GM23338 (cell line): ENCODE measurements at regions not wholly inside any gene's neighbourhood (a gene's known extent, or its start where the extent isn't known, plus 50 kb on each side); places are given as distances from the start of the nearest gene placed in this dataset.

ENCODE experiments used
- ATAC-seq: fragments of 200-7000 bp; cut with Tn5 transposase; 3 replicates; pipeline ENCODE4 v1.9.1; 2020
- DNase-seq: peaks from one replicate; pipeline ENCODE4 v3.0.0-alpha.2; 2015; ENCODE audit warnings: low spot score
- H2AFZ ChIP-seq: fragments of 200-600 bp; sonication (generic); 2 replicates; pipeline ENCODE4 v1.8.0; 2016; ENCODE audit warnings: antibody characterized with exemption, mild to moderate bottlenecking, moderate library complexity
- H3F3A ChIP-seq: fragments of 200-600 bp; sonication (generic); replicated peaks from 2 replicates; pipeline ENCODE4 v1.8.0; 2017; ENCODE audit warnings: antibody characterized with exemption, mixed run types, low read depth
- H3K27ac ChIP-seq: fragments of 200-600 bp; sonication (generic); 2 replicates; pipeline ENCODE4 v1.6.1; 2016; ENCODE audit warnings: low read depth
- H3K27me3 ChIP-seq: fragments of 200-600 bp; sonication (generic); 2 replicates; pipeline ENCODE4 v1.8.0; 2016; ENCODE audit warnings: mild to moderate bottlenecking, mixed run types, moderate library complexity; ENCODE audit not compliant: insufficient read depth
- H3K36me3 ChIP-seq: fragments of 200-600 bp; sonication (generic); 2 replicates; pipeline ENCODE4 v1.8.0; 2016; ENCODE audit warnings: mild to moderate bottlenecking; ENCODE audit not compliant: insufficient read depth
- H3K4me1 ChIP-seq: fragments of 200-600 bp; sonication (generic); 2 replicates; pipeline ENCODE4 v1.8.0; 2016; ENCODE audit warnings: mild to moderate bottlenecking, moderate library complexity; ENCODE audit not compliant: insufficient read depth
- H3K4me2 ChIP-seq: fragments of 200-600 bp; sonication (generic); 2 replicates; pipeline ENCODE4 v1.7.1; 2017; ENCODE audit warnings: mixed run types
- H3K4me3 ChIP-seq: fragments of 200-600 bp; sonication (generic); 2 replicates; pipeline ENCODE4 v1.6.1; 2016; ENCODE audit warnings: mixed run types
- H3K79me2 ChIP-seq: fragments of 200-600 bp; sonication (generic); replicated peaks from 2 replicates; pipeline ENCODE4 v1.8.0; 2017; ENCODE audit warnings: mild to moderate bottlenecking; ENCODE audit not compliant: insufficient read depth
- H3K9me2 ChIP-seq: fragments of 200-600 bp; sonication (generic); 2 replicates; pipeline ENCODE4 v1.8.0; 2017; ENCODE audit not compliant: insufficient read depth
- H4K20me1 ChIP-seq: fragments of 200-600 bp; sonication (generic); replicated peaks from 2 replicates; pipeline ENCODE4 v1.8.0; 2017; ENCODE audit warnings: mild to moderate bottlenecking; ENCODE audit not compliant: insufficient read depth
- H3K27ac Mint-ChIP-seq: 2 replicates; pipeline ENCODE4 v1.8.0; 2020; ENCODE audit warnings: inconsistent platforms, mild to moderate bottlenecking, moderate library complexity, mixed read lengths
- H3K27me3 Mint-ChIP-seq: 3 replicates; pipeline ENCODE4 v1.8.0; 2022; ENCODE audit warnings: low read depth, mild to moderate bottlenecking, moderate library complexity, mixed read lengths, inconsistent platforms; ENCODE audit not compliant: insufficient read depth, poor library complexity
- H3K36me3 Mint-ChIP-seq: 3 replicates; pipeline ENCODE4 v1.8.0; 2021; ENCODE audit warnings: low read depth, mild to moderate bottlenecking, inconsistent platforms, moderate library complexity, mixed read lengths
- H3K4me1 Mint-ChIP-seq: 3 replicates; pipeline ENCODE4 v1.8.0; 2020; ENCODE audit warnings: mild to moderate bottlenecking, inconsistent platforms, mixed read lengths
- H3K4me3 Mint-ChIP-seq: 3 replicates; pipeline ENCODE4 v1.8.0; 2021; ENCODE audit warnings: moderate library complexity, mild to moderate bottlenecking, inconsistent platforms, mixed read lengths
- H3K9me3 Mint-ChIP-seq: 3 replicates; pipeline ENCODE4 v1.8.0; 2020; ENCODE audit warnings: moderate library complexity, mild to moderate bottlenecking, inconsistent platforms, mixed read lengths
- CREB1 ChIP-seq: fragments of 250-450 bp; sonication (Bioruptor Pico); IDR thresholded peaks from 2 replicates; pipeline ENCODE4 v1.5.0; 2020; ENCODE audit warnings: low read depth, mild to moderate bottlenecking, moderate library complexity
- CTCF ChIP-seq, 2 experiments: fragments of 200-600 bp in 1 of 2; sonication (generic) in 1 of 2; conservative IDR thresholded peaks; 2 replicates each; pipeline versions ENCODE4 v1.5.1 to v1.6.1; 2016 to 2017; ENCODE audit warnings: antibody characterized with exemption in 2 of 2, low read depth in 2 of 2, mild to moderate bottlenecking in 2 of 2, moderate library complexity in 1 of 2
- EZH2 ChIP-seq: fragments of 200-600 bp; sonication (generic); IDR thresholded peaks from one replicate; pipeline ENCODE4 v1.8.0; 2017; ENCODE audit warnings: antibody characterized with exemption, mild to moderate bottlenecking, low read depth; ENCODE audit not compliant: unreplicated experiment
- POLR2AphosphoS5 ChIP-seq: IDR thresholded peaks from 2 replicates; pipeline ENCODE4 v1.6.1; 2016; ENCODE audit warnings: antibody characterized with exemption, low read depth
- STAT1 ChIP-seq: IDR thresholded peaks from one replicate; pipeline ENCODE4 v1.6.1; 2016; ENCODE audit warnings: antibody characterized with exemption; ENCODE audit not compliant: unreplicated experiment
- ZNF114 ChIP-seq: fragments of 250-450 bp; sonication (Bioruptor Pico); IDR thresholded peaks from 2 replicates; pipeline ENCODE4 v1.5.0; 2020; ENCODE audit warnings: mild to moderate bottlenecking, moderate library complexity
- ZNF331 ChIP-seq: fragments of 250-450 bp; sonication (Bioruptor Pico); IDR thresholded peaks from 2 replicates; pipeline ENCODE4 v1.5.0; 2020; ENCODE audit warnings: low read depth, mild to moderate bottlenecking, moderate library complexity
- ZNF462 ChIP-seq: fragments of 250-450 bp; sonication (Bioruptor Pico); IDR thresholded peaks from 2 replicates; pipeline ENCODE4 v1.5.0; 2020; ENCODE audit warnings: mild to moderate bottlenecking, moderate library complexity

- H3K4me1 Mint-ChIP-seq = no peaks in the 10 kb centered on the region
- H3K27ac Mint-ChIP-seq = no peak overlapping the region
- Histone ChIP-seq H3K4me1 (no peaks in the 10 kb centered on the region), H2AFZ (no peak overlapping the region), H3K4me2 (no peak overlapping the region), H3K27me3 (no peaks in the 10 kb centered on the region), H4K20me1 (no peaks in the 10 kb centered on the region), H3K4me3 (no peak overlapping the region), H3K79me2 (no peaks in the 10 kb centered on the region), H3K9me2 (no peaks in the 10 kb centered on the region; the same call in 1 of the 2 replicates), H3K27ac (no peak overlapping the region), H3K36me3 (no peaks in the 10 kb centered on the region), H3F3A (no peaks in the 10 kb centered on the region)
- H3K27me3 Mint-ChIP-seq = no peaks in the 10 kb centered on the region
- H3K36me3 Mint-ChIP-seq = no peaks in the 10 kb centered on the region
- ATAC-seq (no peak), DNase-seq (no peak)
- no peak for TF ChIP-seq ZNF114 (CRISPR knock-in tag)
- 0 out of 4 replicates have a peak, but pooled peaks of 1 of the 2 experiments have one; percentile 6 for TF ChIP-seq CTCF (conservative IDR thresholded peaks at IDR 0.05; ENCODE audit: low read depth in 2 of 2)
- H3K9me3 Mint-ChIP-seq = no peaks in the 10 kb centered on the region; the same call in 2 of the 3 replicates
- H3K4me3 Mint-ChIP-seq = no peak overlapping the region
Observed at GRCh38 chr9:7613931-7614330, 185.6 kb downstream of the DMAC1 start.

- DNase-seq (no peak), ATAC-seq (no peak)
- TF ChIP-seq STAT1 (no peak), ZNF114 (CRISPR knock-in tag) (no peak), CREB1 (CRISPR knock-in tag) (no peak), ZNF331 (CRISPR knock-in tag) (no peak), POLR2AphosphoS5 (no peak), ZNF462 (CRISPR knock-in tag) (no peak), EZH2 (no peak)
- H3K9me3 Mint-ChIP-seq = no peaks in the 10 kb centered on the region
- Histone ChIP-seq H3K4me1 (no peaks in the 10 kb centered on the region), H3F3A (no peaks in the 10 kb centered on the region), H3K4me2 (no peak overlapping the region), H3K9me2 (no peaks in the 10 kb centered on the region), H3K36me3 (no peaks in the 10 kb centered on the region), H2AFZ (no peak overlapping the region), H3K79me2 (no peaks in the 10 kb centered on the region), H3K27ac (no peak overlapping the region), H3K27me3 (no peaks in the 10 kb centered on the region), H4K20me1 (no peaks in the 10 kb centered on the region), H3K4me3 (no peak overlapping the region)
- H3K27ac Mint-ChIP-seq = no peak overlapping the region
- no peaks in the 10 kb centered on the region for H3K36me3 Mint-ChIP-seq
- no peaks in the 10 kb centered on the region for H3K4me1 Mint-ChIP-seq
- H3K4me3 Mint-ChIP-seq = no peak overlapping the region
- H3K27me3 Mint-ChIP-seq = no peaks in the 10 kb centered on the region
Observed at GRCh38 chr9:7608261-7608660, 191.3 kb downstream of the DMAC1 start.
